ENCODE measurements at regions not wholly inside any gene's neighbourhood (a gene's known extent, or its start where the extent isn't known, plus 50 kb on each side); places are given as distances from the start of the nearest gene placed in this dataset.

DNA sequence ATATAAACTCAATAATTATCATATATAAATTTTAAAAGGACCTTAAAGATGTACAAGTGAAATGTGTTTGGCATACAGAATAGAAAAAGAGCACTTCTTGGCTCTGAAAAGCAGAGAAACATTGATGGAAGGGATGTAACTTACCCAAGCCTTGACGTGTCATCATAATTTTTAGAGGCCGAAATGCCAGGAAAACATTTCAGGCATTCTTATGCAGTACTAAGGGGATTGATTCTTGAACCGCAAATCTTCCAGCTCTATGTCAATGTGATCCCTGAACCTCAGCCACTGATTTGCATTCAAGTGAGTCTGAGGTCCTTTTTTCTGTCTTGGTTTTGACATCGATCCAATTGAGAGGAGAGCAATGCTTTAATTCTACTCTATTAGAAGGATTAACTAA, 97.8 kb downstream of the CLDN1 start:
- TF ChIP-seq CTCF (IDR thresholded peaks at IDR 0.05) (no peak), POLR2A (IDR thresholded peaks at IDR 0.05) (no peak), POLR2AphosphoS5 (IDR thresholded peaks at IDR 0.05) (no peak)

All from upper lobe of left lung (tissue), 4 donors.